Activated T-helper 17 cell treated with anti-CD3 and anti-CD28 coated beads, Interleukin-2, amount 50 U/mL, for 72 hours (primary cell): ENCODE measurements at regions not wholly inside any gene's neighbourhood (a gene's known extent, or its start where the extent isn't known, plus 50 kb on each side); places are given as distances from the start of the nearest gene placed in this dataset.

Source experiments
- ATAC-seq: fragments of 150-1000 bp; cut with Tn5 transposase; replicated peaks from 2 replicates; pipeline ENCODE4 v1.10.0; 2021; ENCODE audit warnings: mild to moderate bottlenecking, moderate library complexity
- H3K27ac Mint-ChIP-seq: one replicate; pipeline ENCODE4 v1.8.0; 2022; ENCODE audit warnings: mixed read lengths
- H3K27me3 Mint-ChIP-seq: one replicate; pipeline ENCODE4 v1.8.0; 2022; ENCODE audit warnings: mixed read lengths
- H3K36me3 Mint-ChIP-seq: one replicate; pipeline ENCODE4 v1.8.0; 2022; ENCODE audit warnings: low read depth, mild to moderate bottlenecking, mixed read lengths
- H3K4me1 Mint-ChIP-seq: one replicate; pipeline ENCODE4 v1.8.0; 2022; ENCODE audit warnings: mixed read lengths
- H3K4me3 Mint-ChIP-seq: one replicate; pipeline ENCODE4 v1.8.0; 2022; ENCODE audit warnings: mild to moderate bottlenecking, mixed read lengths
- H3K9me3 Mint-ChIP-seq: one replicate; pipeline ENCODE4 v1.8.0; 2022; ENCODE audit warnings: mixed read lengths

DNA sequence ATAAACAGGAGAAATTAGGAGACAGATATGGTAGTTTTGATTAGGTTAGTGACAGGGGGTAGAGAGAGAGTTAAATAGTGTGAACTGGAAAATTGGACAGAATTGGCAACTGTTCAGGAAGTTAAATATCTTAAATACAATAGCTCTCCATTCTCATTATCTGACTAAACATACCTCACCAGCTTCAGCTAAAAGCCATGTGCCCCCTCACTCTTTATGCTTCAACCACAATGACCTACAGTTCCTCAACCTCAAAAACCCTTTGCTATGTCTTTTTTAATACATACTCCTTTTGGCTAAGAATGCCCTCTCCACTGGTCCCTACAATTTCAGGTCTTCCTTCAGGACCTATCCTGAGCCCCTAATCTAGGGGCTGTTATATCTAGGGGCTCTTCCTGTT is 740.2 kb upstream of the ZEB2 start:
- Mint-ChIP-seq H3K27ac (no peak overlapping the region), H3K4me1 (no peaks in the 10 kb centered on the region), H3K27me3 (peaks cover 4% of the 10 kb centered on the region), H3K9me3 (peaks cover 4% of the 10 kb centered on the region), H3K36me3 (no peaks in the 10 kb centered on the region), H3K4me3 (no peak overlapping the region)
- no peak for ATAC-seq

DNA sequence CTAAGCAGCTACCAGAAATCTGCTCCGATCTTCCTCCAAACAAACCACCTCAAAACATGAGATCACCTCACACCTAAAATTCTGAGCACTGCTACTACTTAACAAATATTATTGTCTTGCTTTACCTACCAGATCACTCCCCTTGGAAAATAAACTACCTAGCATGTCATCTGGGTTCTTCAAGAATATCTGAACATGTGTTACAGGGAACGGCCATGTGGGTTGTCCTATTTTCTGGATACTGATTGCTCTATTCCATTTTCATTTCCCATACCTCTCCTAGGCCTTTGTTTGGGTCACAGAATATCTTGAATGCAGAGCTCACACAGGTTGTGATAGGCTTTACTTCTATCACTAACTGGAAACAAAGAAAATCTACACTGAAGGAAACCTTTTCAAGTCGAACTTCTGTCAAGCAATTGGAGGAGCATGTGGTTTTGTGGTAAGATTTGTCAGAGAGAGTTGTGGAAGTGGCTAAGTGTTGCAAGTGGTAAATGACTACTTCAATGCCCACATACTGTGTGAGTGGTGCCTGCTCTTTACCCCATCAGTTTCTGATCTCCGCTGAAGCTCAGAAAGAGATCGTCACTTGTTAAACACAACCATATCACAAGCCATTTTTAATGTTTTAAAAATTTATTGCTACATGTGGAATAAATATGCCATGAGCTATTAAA is 739.1 kb upstream of the ZEB2 start:
- Mint-ChIP-seq H3K9me3 (peaks cover 6% of the 10 kb centered on the region), H3K36me3 (no peaks in the 10 kb centered on the region), H3K27me3 (peaks cover 9% of the 10 kb centered on the region), H3K4me3 (no peak overlapping the region), H3K27ac (no peak overlapping the region), H3K4me1 (no peaks in the 10 kb centered on the region)
- ATAC-seq: peak; percentile 79

GRCh38 chr2:145257931-145258330 is 738.0 kb upstream of the ZEB2 start:
- no peak overlapping the region for H3K27ac Mint-ChIP-seq
- H3K4me3 Mint-ChIP-seq: no peak overlapping the region
- ATAC-seq: no peak
- no peaks in the 10 kb centered on the region for H3K4me1 Mint-ChIP-seq
- no peaks in the 10 kb centered on the region for H3K36me3 Mint-ChIP-seq
- H3K9me3 Mint-ChIP-seq: peaks cover 9% of the 10 kb centered on the region
- H3K27me3 Mint-ChIP-seq: peaks cover 11% of the 10 kb centered on the region

DNA sequence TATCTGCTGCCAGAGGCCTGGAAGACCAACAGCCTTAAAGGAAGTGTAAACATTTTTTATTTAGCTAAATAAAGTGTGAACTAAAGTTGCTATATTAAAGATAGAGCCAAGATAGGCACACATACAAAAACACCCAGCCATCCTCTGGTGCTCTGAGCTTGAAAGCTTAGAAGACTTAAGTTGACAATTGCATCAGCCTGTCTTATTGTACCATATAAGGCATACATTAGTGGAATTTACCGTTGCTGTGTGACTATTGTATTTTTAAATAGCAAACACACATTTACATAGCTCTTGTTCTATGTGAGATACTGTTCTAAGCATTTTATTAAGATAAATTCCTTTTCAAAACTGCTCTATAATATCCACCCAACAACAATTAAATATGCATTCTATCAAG is 736.6 kb upstream of the ZEB2 start:
- Mint-ChIP-seq H3K9me3 (peaks cover 9% of the 10 kb centered on the region), H3K36me3 (no peaks in the 10 kb centered on the region), H3K27me3 (peaks cover 11% of the 10 kb centered on the region), H3K4me3 (no peak overlapping the region), H3K27ac (no peak overlapping the region), H3K4me1 (no peaks in the 10 kb centered on the region)
- ATAC-seq: no peak

GRCh38 chr2:145254291-145254690 is 734.4 kb upstream of the ZEB2 start:
- no peak for ATAC-seq
- Mint-ChIP-seq H3K27me3 (peaks cover 11% of the 10 kb centered on the region), H3K27ac (no peak overlapping the region), H3K4me3 (no peak overlapping the region), H3K9me3 (peaks cover 12% of the 10 kb centered on the region), H3K4me1 (no peaks in the 10 kb centered on the region), H3K36me3 (no peaks in the 10 kb centered on the region)

DNA sequence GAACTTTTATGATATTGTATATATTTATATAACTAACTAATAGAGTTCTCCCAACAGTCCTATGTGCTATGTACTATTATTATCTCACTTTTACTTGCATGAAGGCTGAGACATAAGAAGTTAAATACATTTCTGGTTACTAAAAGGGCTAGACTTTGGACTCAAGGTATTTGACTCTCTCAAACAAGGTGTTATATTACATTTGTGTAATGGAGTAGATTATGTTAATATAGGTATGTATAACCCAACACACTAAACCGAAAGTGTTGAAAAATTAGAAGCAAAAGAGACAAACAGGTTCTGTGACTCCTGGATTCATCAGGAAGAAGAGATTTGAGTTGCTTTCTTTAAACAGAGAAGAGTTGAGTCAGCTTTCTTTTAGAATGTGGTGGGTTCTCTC is 733.6 kb upstream of the ZEB2 start:
- peaks cover 8% of the 10 kb centered on the region for H3K9me3 Mint-ChIP-seq
- peaks cover 7% of the 10 kb centered on the region for H3K27me3 Mint-ChIP-seq
- no peak overlapping the region for H3K27ac Mint-ChIP-seq
- no peak overlapping the region for H3K4me3 Mint-ChIP-seq
- no peak for ATAC-seq
- no peaks in the 10 kb centered on the region for H3K36me3 Mint-ChIP-seq
- no peaks in the 10 kb centered on the region for H3K4me1 Mint-ChIP-seq

DNA sequence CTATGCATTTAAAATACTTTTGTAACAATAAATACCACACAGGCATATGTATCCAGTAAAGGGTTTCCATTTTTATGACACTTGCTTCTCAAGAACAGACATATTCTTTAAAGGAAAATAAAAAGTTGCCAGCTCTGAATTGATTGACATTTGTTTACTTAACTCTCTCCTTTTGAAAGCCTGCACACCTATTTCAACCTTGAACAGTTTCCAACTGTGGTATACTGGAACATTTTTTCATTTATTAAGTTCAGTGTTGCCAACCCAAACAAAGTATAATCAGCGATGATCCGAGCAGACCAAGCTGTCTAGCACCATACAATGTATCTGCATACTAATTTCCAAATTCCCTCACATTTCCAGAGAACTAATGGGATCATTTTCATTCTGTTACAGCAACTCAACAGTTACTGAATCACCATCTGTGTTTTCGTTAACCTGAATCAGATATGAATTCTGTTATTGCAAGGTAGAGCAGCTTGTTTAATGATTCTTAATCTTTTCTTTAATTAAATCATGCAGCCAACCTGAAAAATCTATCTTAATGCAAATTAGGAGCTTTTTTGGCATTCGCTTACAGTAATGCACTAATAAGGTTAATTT is 725.5 kb upstream of the ZEB2 start:
- no peak for ATAC-seq

GRCh38 chr2:145235312-145235711 is 715.4 kb upstream of the ZEB2 start:
- Mint-ChIP-seq H3K4me3 (no peak overlapping the region), H3K36me3 (no peaks in the 10 kb centered on the region), H3K27me3 (no peaks in the 10 kb centered on the region), H3K4me1 (no peaks in the 10 kb centered on the region), H3K27ac (no peak overlapping the region), H3K9me3 (no peaks in the 10 kb centered on the region)
- no peak for ATAC-seq

More for the DNA sequence above, 725.5 kb upstream of the ZEB2 start:
- H3K27me3 Mint-ChIP-seq: no peaks in the 10 kb centered on the region
- H3K36me3 Mint-ChIP-seq: no peaks in the 10 kb centered on the region
- no peaks in the 10 kb centered on the region for H3K4me1 Mint-ChIP-seq
- no peak overlapping the region for H3K4me3 Mint-ChIP-seq
- H3K27ac Mint-ChIP-seq: no peak overlapping the region
- peaks cover 4% of the 10 kb centered on the region for H3K9me3 Mint-ChIP-seq

- no peak overlapping the region for H3K27ac Mint-ChIP-seq
- no peak for ATAC-seq
- no peaks in the 10 kb centered on the region for H3K36me3 Mint-ChIP-seq
- H3K9me3 Mint-ChIP-seq: peaks cover 8% of the 10 kb centered on the region
- no peaks in the 10 kb centered on the region for H3K4me1 Mint-ChIP-seq
- no peaks in the 10 kb centered on the region for H3K27me3 Mint-ChIP-seq
- no peak overlapping the region for H3K4me3 Mint-ChIP-seq
These were observed 710.6 kb upstream of the ZEB2 start for GRCh38 chr2:145230546-145230945.

DNA sequence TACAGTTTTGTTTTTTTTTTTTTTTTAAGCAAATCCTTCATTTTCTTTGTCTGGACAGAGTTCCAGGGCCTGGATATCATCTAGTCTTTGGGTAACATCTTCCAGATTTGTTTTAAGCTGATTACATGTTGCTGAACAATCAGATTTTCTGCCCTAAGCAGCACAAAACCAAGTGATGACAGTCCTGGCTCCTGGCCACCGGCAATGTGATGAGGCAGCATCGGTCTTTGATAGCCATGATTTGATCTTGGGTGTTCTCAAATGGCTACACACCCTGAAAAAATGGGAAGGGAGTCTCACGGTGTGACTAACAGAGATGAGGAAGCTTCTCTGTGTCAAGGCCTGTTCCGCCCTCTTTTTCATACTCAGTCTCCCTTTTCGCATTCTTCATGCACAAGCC is 708.6 kb upstream of the ZEB2 start:
- no peak for ATAC-seq
- H3K4me3 Mint-ChIP-seq: no peak overlapping the region
- H3K9me3 Mint-ChIP-seq: peaks cover 8% of the 10 kb centered on the region

DNA sequence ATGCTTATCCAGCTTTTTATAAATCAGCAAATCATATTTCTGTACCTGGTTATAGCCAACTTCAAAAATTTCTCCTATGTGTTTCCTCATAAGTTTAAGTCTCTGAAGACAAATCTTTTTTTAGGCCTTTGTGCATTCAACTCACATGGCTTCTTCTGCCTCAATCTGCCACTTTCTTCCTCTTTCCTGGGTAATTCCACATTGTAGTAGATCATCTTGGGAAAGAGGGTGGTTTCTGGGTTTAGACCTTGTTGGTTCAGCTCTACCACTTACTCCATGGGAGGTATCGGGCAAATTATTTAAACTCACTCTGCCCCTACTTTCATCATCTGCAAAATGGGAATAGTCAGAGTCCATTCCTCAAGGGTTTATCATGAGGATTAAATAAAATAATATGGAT is 707.0 kb upstream of the ZEB2 start:
- H3K4me3 Mint-ChIP-seq: no peak overlapping the region

More for the DNA sequence above, 708.6 kb upstream of the ZEB2 start:
- H3K27ac Mint-ChIP-seq: no peak overlapping the region
- H3K4me1 Mint-ChIP-seq: no peaks in the 10 kb centered on the region
- no peaks in the 10 kb centered on the region for H3K36me3 Mint-ChIP-seq
- no peaks in the 10 kb centered on the region for H3K27me3 Mint-ChIP-seq

GRCh38 chr2:145221516-145221915 is 701.6 kb upstream of the ZEB2 start:
- peaks cover 4% of the 10 kb centered on the region for H3K27me3 Mint-ChIP-seq
- H3K9me3 Mint-ChIP-seq: no peaks in the 10 kb centered on the region
- H3K27ac Mint-ChIP-seq: no peak overlapping the region
- H3K36me3 Mint-ChIP-seq: no peaks in the 10 kb centered on the region
- no peaks in the 10 kb centered on the region for H3K4me1 Mint-ChIP-seq
- ATAC-seq: no peak
- H3K4me3 Mint-ChIP-seq: no peak overlapping the region

More for the DNA sequence above, 707.0 kb upstream of the ZEB2 start:
- Mint-ChIP-seq H3K27ac (no peak overlapping the region), H3K27me3 (no peaks in the 10 kb centered on the region), H3K4me1 (no peaks in the 10 kb centered on the region), H3K9me3 (peaks cover 8% of the 10 kb centered on the region), H3K36me3 (no peaks in the 10 kb centered on the region)
- no peak for ATAC-seq

DNA sequence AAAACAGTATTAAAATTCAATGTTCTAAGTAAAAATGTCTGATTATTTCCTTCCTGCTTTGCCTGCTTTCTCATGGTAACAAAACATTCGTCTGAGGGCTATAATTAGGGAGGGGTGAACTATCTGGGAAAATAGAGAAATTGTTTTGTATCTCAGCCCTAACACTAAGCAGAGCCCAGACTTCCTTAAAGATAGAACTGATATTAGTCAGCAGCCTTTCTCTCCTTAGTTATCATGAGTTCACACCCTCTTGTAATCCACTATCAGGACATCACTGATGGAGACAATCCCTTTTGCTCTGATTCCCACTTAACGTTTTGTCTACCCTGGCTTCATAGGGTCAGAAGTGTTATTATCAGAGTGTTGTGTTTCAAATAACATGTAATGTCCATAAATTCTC is 701.1 kb upstream of the ZEB2 start:
- H3K36me3 Mint-ChIP-seq: no peaks in the 10 kb centered on the region
- H3K4me3 Mint-ChIP-seq: no peak overlapping the region
- no peaks in the 10 kb centered on the region for H3K9me3 Mint-ChIP-seq
- ATAC-seq: no peak
- H3K27me3 Mint-ChIP-seq: peaks cover 4% of the 10 kb centered on the region
- no peaks in the 10 kb centered on the region for H3K4me1 Mint-ChIP-seq
- no peak overlapping the region for H3K27ac Mint-ChIP-seq

- peaks cover 4% of the 10 kb centered on the region for H3K27me3 Mint-ChIP-seq
- H3K9me3 Mint-ChIP-seq: no peaks in the 10 kb centered on the region
- no peak overlapping the region for H3K27ac Mint-ChIP-seq
- H3K4me3 Mint-ChIP-seq: no peak overlapping the region
- no peaks in the 10 kb centered on the region for H3K36me3 Mint-ChIP-seq
- no peak for ATAC-seq
- no peaks in the 10 kb centered on the region for H3K4me1 Mint-ChIP-seq
These were observed 700.6 kb upstream of the ZEB2 start for GRCh38 chr2:145220496-145220895.

DNA sequence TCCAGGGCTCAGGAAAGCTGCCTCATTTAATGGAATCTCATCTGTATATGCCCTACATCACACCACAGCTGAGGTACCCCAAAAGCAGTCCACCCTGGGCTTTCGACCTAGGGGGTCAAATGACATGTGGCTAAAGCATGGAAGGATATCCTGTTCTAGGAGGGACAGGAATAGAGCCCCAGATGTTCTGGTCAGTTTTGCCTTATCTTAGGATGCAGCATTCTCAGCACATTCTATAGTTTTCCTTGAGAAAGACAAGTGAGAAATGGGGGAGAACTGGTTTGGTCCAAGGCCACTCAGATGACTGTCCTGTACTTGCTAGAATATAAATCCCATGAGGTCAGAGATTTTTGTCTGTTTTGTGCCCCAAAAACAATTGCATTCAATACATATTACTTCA is 688.0 kb upstream of the ZEB2 start:
- Mint-ChIP-seq H3K27me3 (no peaks in the 10 kb centered on the region), H3K27ac (no peak overlapping the region), H3K4me3 (no peak overlapping the region), H3K36me3 (no peaks in the 10 kb centered on the region), H3K4me1 (no peaks in the 10 kb centered on the region), H3K9me3 (peaks cover 9% of the 10 kb centered on the region)
- no peak for ATAC-seq
